ENCODE measurements at regions not wholly inside any gene's neighbourhood (a gene's known extent, or its start where the extent isn't known, plus 50 kb on each side); places are given as distances from the start of the nearest gene placed in this dataset.

GRCh38 chr10:42988069-42988468, 88.8 kb upstream of the RET start:
- TF ChIP-seq EZH2 (IDR thresholded peaks at IDR 0.05) (no peak), EZH2phosphoT487 (IDR thresholded peaks at IDR 0.05) (no peak), CTCF (IDR thresholded peaks at IDR 0.05) (no peak)
- no peaks in the 10 kb centered on the region for H3K79me2 ChIP-seq (ENCODE audit: low read depth)
- H3K4me3 ChIP-seq = no peak overlapping the region
- peaks cover 7% of the 10 kb centered on the region for H3K27me3 Mint-ChIP-seq (ENCODE audit: insufficient read depth, low read depth)
- no peak for DNase-seq (ENCODE audit: low spot score)
- H3K9ac ChIP-seq = no peak overlapping the region
- H3K9me3 ChIP-seq (ENCODE audit: low read depth) = no peaks in the 10 kb centered on the region
- H3K36me3 Mint-ChIP-seq = no peaks in the 10 kb centered on the region
- no peak overlapping the region for H2AFZ ChIP-seq (replicated peaks)
- no peak overlapping the region for H3K4me2 ChIP-seq
- no peaks in the 10 kb centered on the region for H3K27me3 ChIP-seq
- H3F3A ChIP-seq (ENCODE audit: low read depth) = no peaks in the 10 kb centered on the region
- no peaks in the 10 kb centered on the region for H3K36me3 ChIP-seq
- no peaks in the 10 kb centered on the region for H3K4me1 ChIP-seq
- H3K4me3 Mint-ChIP-seq = no peak overlapping the region
- no peak overlapping the region for H3K27ac ChIP-seq
- no peak overlapping the region for H3K27ac Mint-ChIP-seq
- peaks cover 3% of the 10 kb centered on the region for H3K4me1 Mint-ChIP-seq
- H4K20me1 ChIP-seq (ENCODE audit: low read depth) = no peaks in the 10 kb centered on the region
- H3K9me3 Mint-ChIP-seq = no peaks in the 10 kb centered on the region

- Mint-ChIP-seq H3K27ac (no peak overlapping the region), H3K4me3 (no peak overlapping the region), H3K36me3 (no peaks in the 10 kb centered on the region), H3K27me3 (ENCODE audit: insufficient read depth, low read depth) (peaks cover 7% of the 10 kb centered on the region), H3K4me1 (peaks cover 3% of the 10 kb centered on the region), H3K9me3 (no peaks in the 10 kb centered on the region)
- DNase-seq (ENCODE audit: low spot score) = no peak
- H3K9ac ChIP-seq = no peak overlapping the region
- H3K79me2 ChIP-seq (ENCODE audit: low read depth) = no peaks in the 10 kb centered on the region
- H3K9me3 ChIP-seq (ENCODE audit: low read depth) = no peaks in the 10 kb centered on the region
- H3K27ac ChIP-seq = no peak overlapping the region
- no peak for TF ChIP-seq CTCF (IDR thresholded peaks at IDR 0.05)
- no peak for TF ChIP-seq EZH2 (IDR thresholded peaks at IDR 0.05)
- no peaks in the 10 kb centered on the region for H3F3A ChIP-seq (ENCODE audit: low read depth)
- H3K4me3 ChIP-seq = no peak overlapping the region
- H3K4me1 ChIP-seq = no peaks in the 10 kb centered on the region
- H4K20me1 ChIP-seq (ENCODE audit: low read depth) = no peaks in the 10 kb centered on the region
- no peaks in the 10 kb centered on the region for H3K27me3 ChIP-seq
- H3K4me2 ChIP-seq = no peak overlapping the region
- H2AFZ ChIP-seq (replicated peaks) = no peak overlapping the region
- H3K36me3 ChIP-seq = no peaks in the 10 kb centered on the region
Observed at GRCh38 chr10:42988517-42989395, 88.1 kb upstream of the RET start.

GRCh38 chr10:42989481-42989921, 87.4 kb upstream of the RET start:
- H3K36me3 Mint-ChIP-seq = no peaks in the 10 kb centered on the region
- Histone ChIP-seq H3K4me3 (no peak overlapping the region), H3F3A (ENCODE audit: low read depth) (no peaks in the 10 kb centered on the region), H3K4me2 (no peak overlapping the region), H3K9ac (no peak overlapping the region), H3K4me1 (no peaks in the 10 kb centered on the region), H3K27me3 (no peaks in the 10 kb centered on the region), H4K20me1 (ENCODE audit: low read depth) (no peaks in the 10 kb centered on the region), H2AFZ (replicated peaks) (no peak overlapping the region), H3K79me2 (ENCODE audit: low read depth) (no peaks in the 10 kb centered on the region), H3K36me3 (no peaks in the 10 kb centered on the region), H3K9me3 (ENCODE audit: low read depth) (no peaks in the 10 kb centered on the region), H3K27ac (no peak overlapping the region)
- TF ChIP-seq EZH2phosphoT487 (IDR thresholded peaks at IDR 0.05) (no peak), EZH2 (IDR thresholded peaks at IDR 0.05) (no peak), CTCF (IDR thresholded peaks at IDR 0.05) (no peak)
- DNase-seq (ENCODE audit: low spot score) = no peak
- H3K27me3 Mint-ChIP-seq (ENCODE audit: insufficient read depth, low read depth) = peaks cover 7% of the 10 kb centered on the region
- H3K9me3 Mint-ChIP-seq = no peaks in the 10 kb centered on the region
- H3K27ac Mint-ChIP-seq = no peak overlapping the region
- no peak overlapping the region for H3K4me3 Mint-ChIP-seq
- peaks cover 3% of the 10 kb centered on the region for H3K4me1 Mint-ChIP-seq
